Activated CD4-positive, CD25-positive, alpha-beta regulatory T cell treated with anti-CD3 and anti-CD28 coated beads, Interleukin-2, amount 50 U/mL, for 72 hours (primary cell): ENCODE measurements at regions not wholly inside any gene's neighbourhood (a gene's known extent, or its start where the extent isn't known, plus 50 kb on each side); places are given as distances from the start of the nearest gene placed in this dataset.
"Not testable (repeated sequence)": the region's sequence is repeated elsewhere in the genome, so short reads cannot be mapped to it uniquely, and the experiment has no call there.

Experiments
- DNase-seq: peaks from one replicate; pipeline ENCODE4 v3.0.0; 2021

GRCh38 chr13:21228738-21229137 is 52.3 kb downstream of the MRPL57 start:
- DNase-seq: no peak

GRCh38 chr13:21229241-21230024 is 53.0 kb downstream of the MRPL57 start:
- DNase-seq: no peak

DNA sequence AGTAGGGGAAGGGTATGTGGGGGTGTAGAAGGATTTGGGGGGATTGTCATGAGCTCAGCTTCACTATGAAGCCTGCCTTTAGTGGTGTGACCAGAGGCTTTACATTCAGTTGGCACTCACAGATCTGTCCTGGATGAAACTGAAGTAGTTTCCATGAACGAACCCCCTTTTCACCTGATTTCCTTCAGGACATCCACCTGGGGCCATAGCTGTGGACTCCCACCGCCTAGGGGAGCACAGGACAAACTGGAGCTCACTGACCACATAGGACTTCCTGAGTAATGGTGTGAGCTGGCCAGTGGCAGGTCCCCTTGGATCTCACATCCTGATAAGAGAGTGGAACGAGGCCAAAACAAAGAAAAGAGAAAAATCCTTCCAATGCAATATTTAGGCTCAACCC is 54.1 kb downstream of the MRPL57 start:
- no peak for DNase-seq

DNA sequence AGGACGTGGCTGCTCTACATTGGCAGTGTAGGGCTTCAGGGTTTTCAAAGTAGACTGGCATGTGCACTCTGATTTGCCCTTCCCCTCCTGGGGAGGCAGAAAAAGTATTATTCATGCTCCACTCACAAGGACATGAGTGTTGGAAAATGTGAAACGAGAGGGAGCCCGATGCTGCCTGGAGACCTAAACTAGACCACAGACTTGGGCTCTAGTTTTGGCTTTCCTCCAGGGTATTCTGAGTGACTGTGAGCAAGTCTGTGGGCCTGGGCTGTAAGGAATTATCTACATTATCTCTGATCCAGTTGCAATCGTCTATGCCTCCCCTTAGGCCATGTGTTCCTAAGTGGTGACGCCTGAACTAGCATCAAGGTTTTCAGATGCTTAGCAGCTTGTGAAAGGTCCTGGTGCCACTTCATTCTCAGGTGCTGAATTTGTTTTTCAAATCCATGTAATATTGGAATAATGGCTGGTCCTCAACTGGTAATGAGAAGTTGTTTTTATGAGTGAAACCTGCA is 55.0 kb downstream of the MRPL57 start:
- no peak for DNase-seq

- DNase-seq: no peak
These were observed 55.7 kb downstream of the MRPL57 start for GRCh38 chr13:21232196-21232595.

DNA sequence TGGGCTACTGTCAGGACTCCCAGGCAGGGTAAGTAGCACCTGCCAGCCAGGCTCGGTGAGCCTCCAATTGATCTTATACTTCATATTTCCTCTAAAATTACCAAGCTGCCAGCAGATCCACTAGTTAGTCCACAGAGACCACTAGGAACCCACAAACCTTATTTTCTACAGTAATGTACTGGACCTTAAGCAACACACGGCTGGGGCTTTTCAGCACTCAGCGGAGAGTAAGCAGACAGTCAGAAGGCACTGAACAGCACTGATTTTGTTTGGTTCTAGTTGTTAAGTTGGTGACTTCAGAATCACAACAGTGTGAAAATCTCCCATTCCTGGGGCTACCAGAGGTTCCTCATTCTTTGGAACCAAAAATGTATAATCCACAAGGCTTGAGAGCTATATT is 56.1 kb downstream of the MRPL57 start:
- DNase-seq: no peak

DNA sequence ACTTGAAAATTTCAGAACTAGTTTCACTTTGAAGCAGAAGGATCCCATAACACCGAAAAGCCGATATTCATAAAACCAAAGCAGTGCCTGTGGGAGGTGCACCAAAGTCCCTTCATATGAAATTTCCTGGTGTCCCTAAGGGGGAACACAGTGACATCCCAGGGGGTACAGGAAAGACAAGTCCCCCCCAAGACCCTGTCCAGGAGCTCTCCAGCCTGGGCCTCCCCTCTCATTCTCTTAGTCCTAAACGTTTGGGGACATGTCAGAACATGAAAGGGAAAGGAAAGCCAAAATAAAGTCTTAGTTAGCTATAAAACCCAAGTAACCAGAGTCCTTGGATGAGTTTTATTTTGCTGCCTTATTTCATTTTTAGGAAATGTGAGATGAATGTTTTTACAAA is 56.6 kb downstream of the MRPL57 start:
- DNase-seq: no peak

- DNase-seq: no peak
These were observed 58.1 kb downstream of the MRPL57 start for GRCh38 chr13:21234526-21234925.

DNA sequence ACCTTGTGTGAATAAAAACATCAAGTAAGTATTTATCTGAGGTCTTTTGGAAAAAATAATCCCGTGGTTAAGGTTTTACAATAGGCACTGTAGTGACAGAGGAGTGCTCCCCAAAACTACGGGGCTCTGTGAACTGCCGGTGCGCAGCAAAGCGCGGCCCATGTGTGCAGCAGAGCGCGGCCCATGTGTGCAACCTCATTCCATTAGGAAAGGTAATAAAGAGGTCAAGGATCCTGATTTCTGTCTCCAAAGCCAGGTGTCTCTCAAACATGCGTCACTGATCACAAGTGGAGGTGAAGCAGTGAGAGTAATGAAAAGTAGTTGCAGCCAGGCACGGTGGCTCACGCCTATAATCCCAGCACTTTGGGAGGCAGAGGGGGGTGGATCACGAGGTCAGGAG is 58.7 kb downstream of the MRPL57 start:
- no peak for DNase-seq

DNA sequence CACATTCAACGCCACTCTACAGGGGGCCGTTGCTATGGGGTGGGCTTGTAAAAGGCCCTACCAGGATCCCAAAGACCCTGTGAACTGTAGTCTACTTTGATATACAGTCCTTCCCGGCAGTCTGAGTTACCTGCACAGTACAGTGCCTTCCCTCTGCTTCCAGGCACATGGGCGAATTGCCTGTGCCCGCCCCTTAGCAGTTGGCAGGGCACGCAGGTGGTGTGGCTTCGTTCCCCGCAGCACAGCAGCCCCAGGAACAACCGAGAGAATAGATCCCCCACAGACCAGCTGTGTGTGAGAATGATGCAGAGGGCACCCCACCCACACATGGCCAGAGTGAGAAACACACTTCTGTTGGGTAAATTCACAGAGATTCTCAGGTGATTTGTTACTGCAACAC is 60.6 kb downstream of the MRPL57 start:
- DNase-seq: no peak

DNA sequence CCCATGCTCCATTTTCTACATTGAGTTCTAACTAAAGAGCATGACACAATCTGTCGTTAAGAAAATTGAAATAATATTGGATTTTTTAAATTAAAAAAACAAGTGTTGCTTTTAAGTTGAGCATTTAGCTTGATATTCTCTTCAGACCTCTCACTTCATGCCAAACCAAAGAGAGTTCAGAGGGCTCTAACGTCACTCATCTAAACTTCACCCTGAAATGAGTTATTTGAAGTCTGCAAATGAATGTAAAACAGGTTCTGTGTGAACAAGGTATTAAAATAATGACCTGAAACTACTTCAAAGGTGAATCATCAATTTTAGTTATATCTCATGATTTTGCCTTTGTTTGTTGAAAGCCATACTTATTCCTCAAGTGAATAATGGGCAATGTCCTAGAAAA is 61.8 kb downstream of the MRPL57 start:
- no peak for DNase-seq

- DNase-seq: no peak
These were observed 64.1 kb downstream of the MRPL57 start for GRCh38 chr13:21240586-21240985.

DNA sequence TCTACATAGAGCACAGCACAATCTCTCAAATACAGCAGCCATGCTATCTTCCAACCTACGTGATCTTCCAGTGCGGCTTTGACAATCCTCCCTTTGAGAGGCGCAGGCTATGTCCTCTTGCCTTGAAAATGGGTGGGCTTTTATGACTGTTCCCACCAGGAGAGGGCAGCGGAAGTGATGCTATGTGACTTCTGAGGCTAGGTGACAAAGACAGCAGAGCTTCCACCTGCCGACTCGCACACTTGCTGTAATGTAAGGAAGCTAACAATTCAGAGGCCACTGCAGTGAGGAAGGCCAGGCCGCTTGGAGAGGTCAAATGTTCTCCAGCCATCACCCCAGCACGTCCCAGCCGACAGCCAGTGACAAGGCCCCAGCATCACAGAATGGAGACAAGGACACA is 65.8 kb downstream of the MRPL57 start:
- no peak for DNase-seq

GRCh38 chr13:21243045-21243897 is 66.8 kb downstream of the MRPL57 start:
- DNase-seq: no peak

- DNase-seq: not testable (repeated sequence)
These were observed 67.4 kb downstream of the MRPL57 start for GRCh38 chr13:21243898-21244184.

DNA sequence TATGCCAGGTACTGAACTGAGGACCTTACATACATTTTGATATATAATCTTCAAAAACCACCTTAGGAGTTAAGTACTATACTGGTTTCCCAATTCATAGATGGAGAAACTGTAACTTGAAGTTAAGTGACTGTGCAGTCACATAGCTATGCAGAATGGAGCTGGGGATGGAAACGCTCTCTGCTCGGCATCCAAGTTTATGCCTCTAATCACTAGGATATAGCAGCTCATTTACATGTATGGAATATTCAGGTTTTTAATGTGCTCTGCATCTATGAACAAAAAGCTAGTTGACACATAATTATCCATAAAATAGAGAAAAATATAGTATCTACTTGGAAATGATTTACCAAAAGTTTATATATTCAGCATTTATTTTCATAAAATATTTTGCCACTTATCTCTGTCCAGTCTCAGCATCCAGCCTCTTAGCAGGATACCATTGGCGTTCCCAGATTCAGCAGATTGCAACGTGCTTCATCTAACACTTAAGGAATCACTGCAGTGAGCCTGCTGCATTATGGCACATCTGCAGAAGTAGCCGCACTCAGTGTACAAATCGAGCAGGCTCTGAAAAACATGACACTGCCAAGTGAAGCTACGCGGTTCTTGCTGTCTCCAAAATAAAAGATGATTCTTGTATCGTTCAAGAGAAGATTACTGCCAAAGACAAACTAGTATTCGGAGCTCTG is 70.4 kb downstream of the MRPL57 start:
- DNase-seq: no peak

DNA sequence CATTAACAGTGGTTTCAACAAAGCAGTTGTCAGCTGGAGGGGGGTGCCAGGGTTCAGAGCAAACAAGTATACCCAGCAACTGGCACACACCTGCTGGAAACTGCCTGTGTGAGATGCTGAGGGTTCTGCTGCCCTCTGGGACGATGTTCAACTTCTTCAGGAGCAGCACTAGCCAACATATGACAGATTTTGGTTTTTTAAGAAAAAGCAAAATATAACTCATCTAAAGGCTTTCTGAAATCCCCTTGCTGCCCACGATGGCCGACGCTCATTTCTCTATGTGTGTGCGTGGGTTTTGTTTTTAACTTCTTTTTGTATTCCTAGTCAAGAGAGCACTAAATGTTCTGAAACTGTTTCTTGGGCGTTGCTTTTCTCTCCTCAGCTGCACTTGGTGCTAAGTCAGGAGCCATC is 79.9 kb downstream of the MRPL57 start:
- DNase-seq: no peak

DNA sequence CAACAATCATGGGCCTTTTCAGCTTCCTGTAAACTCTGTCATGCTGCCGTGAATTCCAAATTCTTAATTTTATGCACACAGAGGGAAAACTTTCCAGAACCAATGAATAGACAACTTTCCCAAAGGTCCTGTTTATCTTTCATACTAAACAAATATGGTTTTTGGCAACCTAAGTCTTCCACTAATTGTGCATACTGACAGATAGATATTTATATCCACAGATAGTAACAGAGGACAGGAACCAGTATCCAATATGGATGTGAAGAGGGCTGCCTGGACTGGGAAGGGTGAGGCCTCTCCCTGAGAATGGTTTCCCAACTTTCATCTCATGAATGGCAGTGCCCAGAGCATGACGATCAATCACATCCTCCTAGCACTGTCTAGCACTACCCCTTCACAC is 80.4 kb downstream of the MRPL57 start:
- no peak for DNase-seq

DNA sequence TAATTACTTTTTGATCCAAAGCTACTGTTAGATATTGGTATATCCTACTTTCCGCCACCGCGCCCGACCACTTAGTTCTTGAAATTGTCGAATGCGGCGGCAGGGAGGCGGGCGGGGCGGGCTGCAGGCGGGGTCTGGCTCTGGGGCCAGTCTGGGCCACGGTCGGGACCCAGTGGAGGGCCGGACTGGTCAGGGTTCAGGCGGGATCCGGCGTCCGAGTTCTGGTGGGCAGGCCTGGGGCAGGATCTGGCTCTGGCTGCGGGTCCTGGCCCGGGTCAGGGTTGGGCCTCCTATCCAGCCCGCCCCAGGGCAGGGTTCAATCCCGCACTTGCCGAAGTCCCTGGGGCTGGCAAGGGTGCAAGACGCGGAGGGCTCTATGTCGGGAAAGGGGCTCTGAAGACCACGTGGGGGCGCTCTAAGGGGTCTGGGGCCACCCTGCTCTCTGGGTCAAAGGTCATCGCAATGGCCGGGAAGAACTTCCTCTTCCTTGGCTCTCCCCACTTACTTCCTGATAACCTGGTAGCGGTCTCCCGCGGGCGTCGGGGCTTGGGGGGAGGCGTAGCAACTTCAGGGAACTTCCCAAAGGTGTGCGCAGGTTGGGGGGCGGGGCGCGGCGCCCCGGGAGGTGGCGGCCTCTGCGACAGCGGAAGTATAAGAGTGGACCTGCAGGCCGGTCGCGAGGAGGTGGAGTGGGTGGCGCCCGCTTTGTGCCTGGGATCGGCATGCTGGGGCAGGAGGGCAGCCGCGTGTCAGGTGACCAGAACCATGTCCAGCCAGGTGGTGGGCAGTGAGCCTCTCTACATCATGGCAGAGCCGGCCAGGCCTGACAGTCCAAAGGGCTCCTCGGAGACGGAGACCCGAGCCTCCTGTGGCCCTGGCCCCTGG is 83.4 kb downstream of the MRPL57 start:
- no peak for DNase-seq

DNA sequence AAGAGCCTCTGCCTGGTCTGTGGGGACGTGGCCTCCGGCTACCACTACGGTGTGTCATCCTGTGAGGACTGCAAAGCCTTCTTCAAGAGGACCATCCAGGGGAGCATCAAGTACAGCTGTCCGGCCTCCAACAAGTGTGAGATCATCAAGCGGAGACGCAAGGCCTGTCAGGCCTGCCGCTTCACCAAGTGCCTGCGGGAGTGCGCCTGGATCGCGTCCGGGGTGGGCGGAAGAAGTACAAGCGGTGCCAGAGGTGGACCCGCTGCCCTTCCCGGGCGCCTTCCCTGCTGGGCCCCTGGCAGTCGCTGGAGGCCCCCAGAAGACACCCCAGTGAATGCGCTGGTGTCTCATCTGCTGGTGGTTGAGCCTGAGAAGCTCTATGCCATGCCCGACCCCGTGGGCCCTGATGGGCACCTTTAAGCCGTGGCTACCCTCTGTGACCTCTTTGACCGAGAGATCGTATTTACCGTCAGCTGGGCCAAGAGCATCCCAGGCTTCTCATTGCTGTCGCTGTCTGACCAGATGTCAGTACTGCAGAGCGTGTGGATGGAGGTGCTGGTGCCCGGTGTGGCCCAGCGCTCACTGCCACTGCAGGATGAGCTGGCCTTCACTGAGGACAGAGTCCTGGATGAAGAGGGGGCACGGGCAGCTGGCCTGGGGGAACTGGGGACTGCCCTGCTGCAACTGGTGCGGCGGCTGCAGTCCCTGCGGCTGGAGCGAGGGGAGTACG is 84.3 kb downstream of the MRPL57 start:
- DNase-seq: not testable (repeated sequence)

DNA sequence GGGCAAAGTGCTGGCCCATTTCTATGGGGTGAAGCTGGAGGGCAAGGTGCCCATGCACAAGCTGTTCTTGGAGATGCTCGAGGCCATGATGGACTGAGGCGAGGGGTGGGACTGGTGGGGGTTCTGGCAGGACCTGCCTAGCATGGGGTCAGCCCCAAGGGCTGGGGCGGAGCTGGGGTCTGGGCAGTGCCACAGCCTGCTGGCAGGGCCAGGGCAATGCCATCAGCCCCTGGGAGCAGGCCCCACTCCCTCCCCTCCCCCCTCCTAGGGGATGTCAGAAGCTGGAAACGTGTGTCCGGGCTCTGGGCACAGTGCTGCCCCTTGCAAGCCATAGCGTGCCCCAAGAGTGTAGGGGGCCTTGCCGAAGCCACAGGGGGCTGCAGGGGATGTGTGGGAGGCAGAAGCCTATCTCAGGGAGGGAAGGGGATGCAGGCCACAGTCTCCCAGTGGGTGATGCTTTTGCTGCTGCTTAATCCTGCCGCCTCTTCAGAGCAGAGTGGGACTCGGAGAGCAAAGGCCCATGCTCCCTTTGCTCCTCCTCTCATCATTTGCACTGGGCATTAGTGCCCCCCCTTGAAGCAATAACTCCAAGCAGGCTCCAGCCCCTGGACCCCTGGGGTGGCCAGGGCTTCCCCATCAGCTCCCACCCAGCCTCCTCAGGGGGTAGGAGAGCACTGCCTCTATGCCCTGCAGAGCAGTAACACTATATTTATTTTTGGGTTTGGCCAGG is 85.2 kb downstream of the MRPL57 start:
- DNase-seq: not testable (repeated sequence)
